ENCODE measurements at regions not wholly inside any gene's neighbourhood (a gene's known extent, or its start where the extent isn't known, plus 50 kb on each side); places are given as distances from the start of the nearest gene placed in this dataset.

DNA sequence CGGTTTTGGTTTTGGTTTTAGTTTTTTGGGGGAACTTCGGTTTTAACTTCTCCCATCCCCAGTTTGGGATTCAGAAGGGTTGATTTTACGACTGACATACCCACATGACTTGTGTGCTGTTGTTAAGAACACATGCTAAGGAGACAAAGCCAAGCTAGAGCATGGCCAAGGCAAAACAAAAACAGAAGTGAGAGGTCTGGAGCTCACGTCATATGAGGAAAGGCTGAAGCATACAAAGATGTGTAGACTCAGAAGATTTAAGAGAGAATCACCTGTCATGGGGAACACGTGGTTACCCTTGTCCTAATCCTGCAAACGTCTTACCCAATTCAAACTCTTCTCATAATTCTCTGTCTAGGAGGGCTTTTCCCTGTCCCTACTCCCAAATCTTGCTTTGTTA, 465.0 kb downstream of the FAM181B start:
- no peak for DNase-seq
- Histone ChIP-seq H3K27me3 (no peaks in the 10 kb centered on the region), H3K36me3 (no peaks in the 10 kb centered on the region), H3K4me1 (no peaks in the 10 kb centered on the region), H3K9me3 (no peaks in the 10 kb centered on the region), H3K27ac (no peak overlapping the region), H3K4me3 (no peak overlapping the region)
- intact Hi-C loops (cut with DNase I): no loop called here
- WGBS, 2 donors: 52 to 75% methylated on average over 6 of the region's 6 CpGs
- TF ChIP-seq POLR2AphosphoS5 (IDR thresholded peaks at IDR 0.05): no peak
- no peak for TF ChIP-seq EP300 (IDR thresholded peaks at IDR 0.05)
- TF ChIP-seq, protein P1, sequence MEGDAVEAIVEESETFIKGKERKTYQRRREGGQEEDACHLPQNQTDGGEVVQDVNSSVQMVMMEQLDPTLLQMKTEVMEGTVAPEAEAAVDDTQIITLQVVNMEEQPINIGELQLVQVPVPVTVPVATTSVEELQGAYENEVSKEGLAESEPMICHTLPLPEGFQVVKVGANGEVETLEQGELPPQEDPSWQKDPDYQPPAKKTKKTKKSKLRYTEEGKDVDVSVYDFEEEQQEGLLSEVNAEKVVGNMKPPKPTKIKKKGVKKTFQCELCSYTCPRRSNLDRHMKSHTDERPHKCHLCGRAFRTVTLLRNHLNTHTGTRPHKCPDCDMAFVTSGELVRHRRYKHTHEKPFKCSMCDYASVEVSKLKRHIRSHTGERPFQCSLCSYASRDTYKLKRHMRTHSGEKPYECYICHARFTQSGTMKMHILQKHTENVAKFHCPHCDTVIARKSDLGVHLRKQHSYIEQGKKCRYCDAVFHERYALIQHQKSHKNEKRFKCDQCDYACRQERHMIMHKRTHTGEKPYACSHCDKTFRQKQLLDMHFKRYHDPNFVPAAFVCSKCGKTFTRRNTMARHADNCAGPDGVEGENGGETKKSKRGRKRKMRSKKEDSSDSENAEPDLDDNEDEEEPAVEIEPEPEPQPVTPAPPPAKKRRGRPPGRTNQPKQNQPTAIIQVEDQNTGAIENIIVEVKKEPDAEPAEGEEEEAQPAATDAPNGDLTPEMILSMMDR (IDR thresholded peaks at IDR 0.05): no peak
- TF ChIP-seq POLR2A (IDR thresholded peaks at IDR 0.05): no peak

DNA sequence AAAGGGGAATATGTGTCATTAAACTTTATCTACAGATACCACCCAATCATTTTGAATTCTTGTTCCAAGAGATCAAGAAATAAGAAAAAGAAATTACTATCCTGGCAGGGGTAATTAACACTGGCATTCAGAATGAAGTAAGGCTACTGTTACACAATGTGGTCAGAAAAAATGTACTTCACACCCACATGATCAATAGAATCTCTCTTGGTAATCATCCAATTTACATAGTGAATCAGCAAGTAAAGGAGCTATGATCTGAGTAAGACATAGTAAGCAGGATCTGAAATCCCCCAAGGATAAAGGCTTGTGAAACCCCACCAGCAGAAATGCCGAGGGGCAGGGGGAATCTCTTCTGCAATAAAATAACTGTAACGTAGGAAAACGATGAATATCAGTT, 466.5 kb downstream of the FAM181B start:
- H3K4me1 ChIP-seq: no peaks in the 10 kb centered on the region
- H3K27ac ChIP-seq: no peak overlapping the region
- H3K27me3 ChIP-seq: no peaks in the 10 kb centered on the region
- H3K36me3 ChIP-seq: no peaks in the 10 kb centered on the region
- WGBS, 2 donors: 86 to 88% methylated on average over 3 of the region's 3 CpGs
- no peaks in the 10 kb centered on the region for H3K9me3 ChIP-seq
- TF ChIP-seq EP300 (IDR thresholded peaks at IDR 0.05) (no peak), POLR2A (IDR thresholded peaks at IDR 0.05) (no peak), POLR2AphosphoS5 (IDR thresholded peaks at IDR 0.05) (no peak)
- TF ChIP-seq, protein P1 (IDR thresholded peaks at IDR 0.05): no peak
- DNase-seq: no peak
- H3K4me3 ChIP-seq: no peak overlapping the region
- intact Hi-C loops (cut with DNase I): no loop called here

DNA sequence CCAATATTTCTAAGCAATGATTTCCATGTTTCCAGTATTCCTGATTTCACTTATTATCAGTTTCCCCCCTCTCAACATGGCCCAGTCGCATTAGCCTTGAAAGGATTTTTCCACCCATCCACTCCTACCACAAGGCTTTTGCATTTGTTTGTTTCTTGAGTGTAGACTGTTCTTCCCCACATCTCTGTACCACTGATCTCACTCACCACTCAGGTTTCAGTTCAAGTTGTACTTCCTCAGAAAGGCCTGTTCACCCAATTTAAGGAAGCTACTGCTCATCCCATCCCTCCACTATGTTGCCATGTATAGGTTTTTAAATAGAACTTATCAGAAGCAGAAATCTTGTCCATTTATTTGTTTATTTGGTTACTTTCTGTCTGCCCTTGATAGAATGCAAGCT, 472.3 kb downstream of the FAM181B start:
- intact Hi-C loops (cut with DNase I): no loop called here
- no peaks in the 10 kb centered on the region for H3K4me1 ChIP-seq
- H3K4me3 ChIP-seq: no peak overlapping the region
- DNase-seq: no peak
- 84 to 86% methylated on average over 1 of the region's 1 CpG for WGBS, 2 donors
- no peaks in the 10 kb centered on the region for H3K36me3 ChIP-seq
- TF ChIP-seq POLR2A (IDR thresholded peaks at IDR 0.05): no peak
- no peak for TF ChIP-seq EP300 (IDR thresholded peaks at IDR 0.05)
- TF ChIP-seq, protein P1 (IDR thresholded peaks at IDR 0.05): no peak
- TF ChIP-seq POLR2AphosphoS5 (IDR thresholded peaks at IDR 0.05): no peak
- no peaks in the 10 kb centered on the region for H3K9me3 ChIP-seq
- no peaks in the 10 kb centered on the region for H3K27me3 ChIP-seq
- no peak overlapping the region for H3K27ac ChIP-seq

DNA sequence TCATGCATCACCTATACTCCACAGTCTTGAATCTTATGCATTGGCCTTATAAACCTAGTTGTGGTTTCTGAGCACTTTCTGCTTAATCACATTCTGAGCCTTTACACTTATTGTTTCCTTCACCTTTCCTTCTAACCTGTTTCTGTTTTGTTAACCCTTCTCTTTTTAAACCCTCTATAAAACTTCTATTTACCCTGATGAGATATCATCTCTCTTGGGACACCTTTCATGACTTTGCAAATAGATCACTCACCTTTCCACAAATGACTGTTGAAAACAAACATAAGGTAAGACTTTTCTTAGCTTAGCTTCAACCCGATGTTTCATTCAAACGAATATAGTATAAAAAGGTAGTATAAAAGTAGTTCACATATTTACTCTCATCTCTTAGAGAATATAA, 483.6 kb downstream of the FAM181B start:
- Histone ChIP-seq H3K27me3 (no peaks in the 10 kb centered on the region), H3K27ac (no peak overlapping the region), H3K36me3 (no peaks in the 10 kb centered on the region), H3K9me3 (no peaks in the 10 kb centered on the region), H3K4me1 (no peaks in the 10 kb centered on the region), H3K4me3 (no peak overlapping the region)
- intact Hi-C loops (cut with DNase I): no loop called here
- TF ChIP-seq, protein P1 (IDR thresholded peaks at IDR 0.05): no peak
- no peak for TF ChIP-seq POLR2A (IDR thresholded peaks at IDR 0.05)
- no peak for TF ChIP-seq EP300 (IDR thresholded peaks at IDR 0.05)
- TF ChIP-seq POLR2AphosphoS5 (IDR thresholded peaks at IDR 0.05): no peak
- no peak for DNase-seq
- 20 to 71% methylated on average over 2 of the region's 2 CpGs for WGBS, 2 donors

DNA sequence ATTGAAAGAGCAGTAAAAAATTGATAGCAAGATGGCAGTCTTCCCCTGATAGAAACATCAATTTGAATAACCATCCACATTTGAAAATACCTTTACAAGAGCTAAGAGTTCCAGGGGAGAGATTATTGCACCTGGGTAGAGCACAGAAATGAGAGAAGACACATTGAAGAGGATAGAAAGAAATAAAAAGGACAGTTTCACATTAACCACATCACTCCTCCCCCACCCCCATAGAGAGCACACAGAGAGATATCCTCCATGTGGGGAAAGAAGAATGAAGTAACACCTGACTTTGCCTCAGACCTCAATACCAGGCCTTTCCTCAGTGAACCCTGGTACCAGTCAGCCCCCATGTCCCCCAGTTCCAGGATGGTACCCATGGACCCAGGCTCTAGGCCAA, 486.7 kb downstream of the FAM181B start:
- TF ChIP-seq POLR2A (IDR thresholded peaks at IDR 0.05) (no peak), EP300 (IDR thresholded peaks at IDR 0.05) (no peak), POLR2AphosphoS5 (IDR thresholded peaks at IDR 0.05) (no peak)
- TF ChIP-seq, protein P1 (IDR thresholded peaks at IDR 0.05): no peak

More for the DNA sequence above, 486.7 kb downstream of the FAM181B start:
- no peaks in the 10 kb centered on the region for H3K4me1 ChIP-seq
- no peaks in the 10 kb centered on the region for H3K27me3 ChIP-seq
- no peak for DNase-seq
- H3K27ac ChIP-seq: no peak overlapping the region
- H3K4me3 ChIP-seq: no peak overlapping the region
- no peaks in the 10 kb centered on the region for H3K36me3 ChIP-seq
- H3K9me3 ChIP-seq: no peaks in the 10 kb centered on the region
- intact Hi-C loops (cut with DNase I): no loop called here

Measured in sigmoid colon (tissue), 6 donors.